ENCODE measurements at regions not wholly inside any gene's neighbourhood (a gene's known extent, or its start where the extent isn't known, plus 50 kb on each side); places are given as distances from the start of the nearest gene placed in this dataset.

DNA sequence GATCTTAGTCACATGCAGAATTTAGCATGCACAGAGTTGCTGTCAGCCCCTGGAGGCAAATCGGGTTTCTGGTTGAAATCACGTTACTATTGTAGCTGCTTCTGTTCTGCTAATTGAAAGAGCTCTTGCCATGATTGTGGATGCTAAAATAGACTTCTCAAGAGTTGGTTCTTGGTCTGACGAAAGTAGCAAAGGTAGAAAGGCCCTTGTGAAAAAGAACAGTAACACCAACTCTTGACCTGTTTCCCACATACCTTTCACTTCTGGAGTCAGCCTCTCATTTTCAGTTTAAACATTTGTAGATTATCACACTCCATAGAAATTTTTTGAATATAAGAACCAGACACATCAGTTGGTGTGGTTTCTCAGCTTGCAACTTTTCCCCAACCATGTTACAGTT lies 110.0 kb upstream of the EPB41L3 start:
- no peaks in the 10 kb centered on the region for H3K4me1 ChIP-seq (ENCODE audit: control insufficient read depth, insufficient read depth, low read length)
- no peak overlapping the region for H3K27ac ChIP-seq (ENCODE audit: low read length)
- no peak for TF ChIP-seq SIN3A (IDR thresholded peaks at IDR 0.05; ENCODE audit: borderline replicate concordance, insufficient read depth, low read depth, low read length)
- TF ChIP-seq, protein P1, sequence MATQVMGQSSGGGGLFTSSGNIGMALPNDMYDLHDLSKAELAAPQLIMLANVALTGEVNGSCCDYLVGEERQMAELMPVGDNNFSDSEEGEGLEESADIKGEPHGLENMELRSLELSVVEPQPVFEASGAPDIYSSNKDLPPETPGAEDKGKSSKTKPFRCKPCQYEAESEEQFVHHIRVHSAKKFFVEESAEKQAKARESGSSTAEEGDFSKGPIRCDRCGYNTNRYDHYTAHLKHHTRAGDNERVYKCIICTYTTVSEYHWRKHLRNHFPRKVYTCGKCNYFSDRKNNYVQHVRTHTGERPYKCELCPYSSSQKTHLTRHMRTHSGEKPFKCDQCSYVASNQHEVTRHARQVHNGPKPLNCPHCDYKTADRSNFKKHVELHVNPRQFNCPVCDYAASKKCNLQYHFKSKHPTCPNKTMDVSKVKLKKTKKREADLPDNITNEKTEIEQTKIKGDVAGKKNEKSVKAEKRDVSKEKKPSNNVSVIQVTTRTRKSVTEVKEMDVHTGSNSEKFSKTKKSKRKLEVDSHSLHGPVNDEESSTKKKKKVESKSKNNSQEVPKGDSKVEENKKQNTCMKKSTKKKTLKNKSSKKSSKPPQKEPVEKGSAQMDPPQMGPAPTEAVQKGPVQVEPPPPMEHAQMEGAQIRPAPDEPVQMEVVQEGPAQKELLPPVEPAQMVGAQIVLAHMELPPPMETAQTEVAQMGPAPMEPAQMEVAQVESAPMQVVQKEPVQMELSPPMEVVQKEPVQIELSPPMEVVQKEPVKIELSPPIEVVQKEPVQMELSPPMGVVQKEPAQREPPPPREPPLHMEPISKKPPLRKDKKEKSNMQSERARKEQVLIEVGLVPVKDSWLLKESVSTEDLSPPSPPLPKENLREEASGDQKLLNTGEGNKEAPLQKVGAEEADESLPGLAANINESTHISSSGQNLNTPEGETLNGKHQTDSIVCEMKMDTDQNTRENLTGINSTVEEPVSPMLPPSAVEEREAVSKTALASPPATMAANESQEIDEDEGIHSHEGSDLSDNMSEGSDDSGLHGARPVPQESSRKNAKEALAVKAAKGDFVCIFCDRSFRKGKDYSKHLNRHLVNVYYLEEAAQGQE (IDR thresholded peaks at IDR 0.05; ENCODE audit: insufficient read depth in 1 of 2, low read depth in 2 of 2, low read length in 1 of 2): no peak
- TF ChIP-seq TCF7L2 (IDR thresholded peaks at IDR 0.05; ENCODE audit: low read depth, low read length): no peak
- TF ChIP-seq, protein P2, sequence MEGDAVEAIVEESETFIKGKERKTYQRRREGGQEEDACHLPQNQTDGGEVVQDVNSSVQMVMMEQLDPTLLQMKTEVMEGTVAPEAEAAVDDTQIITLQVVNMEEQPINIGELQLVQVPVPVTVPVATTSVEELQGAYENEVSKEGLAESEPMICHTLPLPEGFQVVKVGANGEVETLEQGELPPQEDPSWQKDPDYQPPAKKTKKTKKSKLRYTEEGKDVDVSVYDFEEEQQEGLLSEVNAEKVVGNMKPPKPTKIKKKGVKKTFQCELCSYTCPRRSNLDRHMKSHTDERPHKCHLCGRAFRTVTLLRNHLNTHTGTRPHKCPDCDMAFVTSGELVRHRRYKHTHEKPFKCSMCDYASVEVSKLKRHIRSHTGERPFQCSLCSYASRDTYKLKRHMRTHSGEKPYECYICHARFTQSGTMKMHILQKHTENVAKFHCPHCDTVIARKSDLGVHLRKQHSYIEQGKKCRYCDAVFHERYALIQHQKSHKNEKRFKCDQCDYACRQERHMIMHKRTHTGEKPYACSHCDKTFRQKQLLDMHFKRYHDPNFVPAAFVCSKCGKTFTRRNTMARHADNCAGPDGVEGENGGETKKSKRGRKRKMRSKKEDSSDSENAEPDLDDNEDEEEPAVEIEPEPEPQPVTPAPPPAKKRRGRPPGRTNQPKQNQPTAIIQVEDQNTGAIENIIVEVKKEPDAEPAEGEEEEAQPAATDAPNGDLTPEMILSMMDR (IDR thresholded peaks at IDR 0.05): no peak
- no peak for TF ChIP-seq POLR2AphosphoS5 (IDR thresholded peaks at IDR 0.05; ENCODE audit: low read depth, low read length)
- in situ Hi-C loops (cut with HindIII; ENCODE audit: low pct_unique_long_range_greater_than_20kb, low sequenced_read_pairs): no loop called here
- no TSS peak for BruUV-seq (replicated peaks)
- intact Hi-C loops (cut with micrococcal nuclease; ENCODE audit: unreplicated experiment): no loop called here
- no peaks in the 10 kb centered on the region for H3K9me3 ChIP-seq (ENCODE audit: control insufficient read depth, insufficient read depth, low read depth, low read length)
- DNase-seq (ENCODE audit: low read depth, low spot score): no peak
- POLR2A ChIA-PET: no interaction called here
- H3K4me3 ChIP-seq (ENCODE audit: low read depth in 2 of 2, low read length in 2 of 2): no peak overlapping the region
- ATAC-seq: no peak
- no peaks in the 10 kb centered on the region for H3K27me3 ChIP-seq (ENCODE audit: control insufficient read depth, insufficient read depth, low read length)
- CTCF ChIA-PET: no interaction called here
- H3K36me3 ChIP-seq (ENCODE audit: control insufficient read depth, insufficient read depth, low read length): no peaks in the 10 kb centered on the region

DNA sequence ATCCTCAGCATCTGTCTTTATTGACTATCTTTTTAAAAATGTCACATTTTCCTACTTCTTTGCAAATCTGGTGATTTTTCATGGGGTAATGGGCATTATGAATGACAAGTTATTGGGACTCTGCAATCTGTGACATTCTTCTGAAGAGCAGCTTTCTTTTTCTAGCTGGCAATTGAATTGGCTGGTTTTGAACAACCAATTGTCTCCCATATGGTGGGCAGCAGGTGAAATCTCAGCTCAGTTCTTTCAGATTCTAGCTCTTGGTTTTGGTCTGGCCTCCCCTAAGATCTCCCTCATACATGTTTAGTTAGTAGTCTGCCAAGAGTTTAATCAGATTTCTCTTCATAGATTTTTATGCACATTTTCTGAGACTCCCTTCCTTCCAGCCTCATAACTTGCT lies 107.9 kb upstream of the EPB41L3 start:
- DNase-seq (ENCODE audit: low read depth, low spot score) (no peak), ATAC-seq (no peak)
- in situ Hi-C loops (cut with HindIII; ENCODE audit: low pct_unique_long_range_greater_than_20kb, low sequenced_read_pairs): no loop called here
- no peaks in the 10 kb centered on the region for H3K36me3 ChIP-seq (ENCODE audit: control insufficient read depth, insufficient read depth, low read length)
- no peaks in the 10 kb centered on the region for H3K9me3 ChIP-seq (ENCODE audit: control insufficient read depth, insufficient read depth, low read depth, low read length)
- H3K4me1 ChIP-seq (ENCODE audit: control insufficient read depth, insufficient read depth, low read length): no peaks in the 10 kb centered on the region
- H3K27me3 ChIP-seq (ENCODE audit: control insufficient read depth, insufficient read depth, low read length): no peaks in the 10 kb centered on the region
- intact Hi-C loops (cut with micrococcal nuclease; ENCODE audit: unreplicated experiment): no loop called here
- POLR2A ChIA-PET: no interaction called here
- TF ChIP-seq, protein P1 (IDR thresholded peaks at IDR 0.05; ENCODE audit: insufficient read depth in 1 of 2, low read depth in 2 of 2, low read length in 1 of 2): no peak
- TF ChIP-seq, protein P2 (IDR thresholded peaks at IDR 0.05): no peak
- TF ChIP-seq SIN3A (IDR thresholded peaks at IDR 0.05; ENCODE audit: borderline replicate concordance, insufficient read depth, low read depth, low read length): no peak
- no peak for TF ChIP-seq TCF7L2 (IDR thresholded peaks at IDR 0.05; ENCODE audit: low read depth, low read length)
- TF ChIP-seq POLR2AphosphoS5 (IDR thresholded peaks at IDR 0.05; ENCODE audit: low read depth, low read length): no peak
- CTCF ChIA-PET: no interaction called here
- BruUV-seq (replicated peaks): no TSS peak
- no peak overlapping the region for H3K27ac ChIP-seq (ENCODE audit: low read length)
- no peak overlapping the region for H3K4me3 ChIP-seq (ENCODE audit: low read depth in 2 of 2, low read length in 2 of 2)

Data from Panc1 (cell line).